HG02678 (cell line): ENCODE measurements at regions not wholly inside any gene's neighbourhood (a gene's known extent, or its start where the extent isn't known, plus 50 kb on each side); places are given as distances from the start of the nearest gene placed in this dataset.
A peak's percentile ranks its signal among the peaks of the same experiment; 100 is the strongest.

Experiments used
- ATAC-seq: cut with Tn5 transposase; IDR thresholded peaks from one replicate; pipeline ENCODE4 v1.9.1; 2021; ENCODE audit warnings: mild to moderate bottlenecking, moderate library complexity; ENCODE audit not compliant: unreplicated experiment

DNA sequence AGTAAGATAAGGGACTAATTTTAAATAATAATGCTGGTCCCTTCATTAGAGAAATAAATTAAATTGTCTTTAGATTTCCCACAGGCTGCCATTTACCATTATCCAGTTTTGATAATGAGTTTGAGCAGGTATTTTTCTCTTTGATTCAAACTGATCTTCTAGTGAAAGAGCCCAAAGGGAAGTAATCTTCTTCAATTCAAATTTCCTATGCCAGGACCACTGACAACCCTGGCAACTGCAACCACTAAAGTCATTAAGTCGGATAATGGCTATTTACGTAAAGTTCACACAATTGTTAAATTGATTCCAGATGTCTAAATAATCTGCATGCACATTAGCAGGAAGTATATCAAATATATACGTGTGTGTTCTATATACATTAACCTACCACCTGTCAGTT lies 399.3 kb downstream of the PTPRC start:
- no peak for ATAC-seq

DNA sequence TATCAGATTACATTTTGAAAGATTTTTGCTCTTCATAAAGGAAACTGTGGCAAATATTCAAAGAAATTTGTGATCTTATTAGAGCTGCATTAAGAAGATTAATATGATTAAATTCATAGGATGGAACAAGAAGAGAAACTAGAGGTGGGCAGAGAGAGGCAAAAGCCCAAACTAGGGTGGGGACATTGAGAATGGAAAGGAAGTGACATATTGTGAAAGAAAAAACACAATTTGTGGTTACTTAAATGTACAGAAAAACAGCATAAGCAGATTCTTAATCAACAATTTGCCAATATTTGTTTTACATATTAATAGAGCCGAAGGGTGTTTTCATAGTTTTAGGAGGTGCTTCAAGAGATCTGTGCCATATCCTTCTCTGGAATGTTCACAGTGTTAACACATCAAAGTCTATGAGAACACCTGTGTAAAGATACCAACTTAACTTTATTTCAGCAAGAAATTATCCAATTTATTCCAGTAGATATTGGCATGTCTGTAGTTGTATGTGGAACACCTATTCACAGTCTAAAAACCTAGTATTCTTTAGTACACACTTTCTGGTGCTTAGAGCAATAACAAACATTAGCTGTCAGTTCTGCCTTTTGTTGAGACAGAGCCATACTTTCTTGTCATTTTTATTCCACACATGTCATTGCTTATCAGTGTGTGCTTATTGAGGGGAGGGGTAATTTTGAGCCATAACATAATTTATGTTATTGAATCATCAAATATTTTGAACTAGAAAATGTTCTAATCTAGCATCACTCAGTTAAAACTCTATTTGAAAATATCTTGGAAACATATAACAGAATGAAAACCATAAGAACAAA lies 401.5 kb downstream of the PTPRC start:
- ATAC-seq: no peak

DNA sequence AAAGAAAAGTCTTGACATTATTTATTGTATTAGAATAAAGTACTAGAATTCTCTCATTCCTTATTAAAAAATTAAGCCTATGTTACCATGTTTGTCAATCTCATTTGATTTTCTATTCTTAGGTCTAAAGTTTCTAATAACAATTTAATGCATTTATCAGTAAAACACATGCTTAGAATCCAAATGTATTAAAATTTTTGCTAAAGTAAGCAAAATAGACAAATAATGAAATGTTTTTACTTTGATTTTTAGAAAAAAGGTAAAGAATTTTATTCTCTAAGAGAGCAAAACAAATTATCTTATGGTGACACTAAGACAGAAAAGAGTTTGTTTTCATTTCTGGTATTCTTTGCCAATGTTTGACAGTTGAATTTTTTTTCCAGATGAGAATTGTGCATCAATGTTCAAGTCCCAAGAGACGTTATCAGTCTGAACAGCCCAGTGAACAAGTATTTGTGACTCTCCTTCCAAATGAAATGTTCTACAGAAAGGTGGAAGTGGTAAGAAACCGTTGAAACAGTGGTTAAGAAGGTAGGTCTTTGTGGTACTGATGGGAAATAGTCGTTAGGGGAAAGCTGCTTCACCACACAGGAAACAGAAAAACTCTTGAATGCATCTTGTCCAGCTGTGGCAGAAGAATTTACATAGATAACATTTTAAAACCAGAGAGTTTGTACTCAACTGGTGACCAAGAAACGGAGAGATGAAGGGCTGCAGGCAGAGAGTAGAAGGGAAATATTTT lies 402.5 kb downstream of the PTPRC start:
- ATAC-seq: peak; percentile 99

DNA sequence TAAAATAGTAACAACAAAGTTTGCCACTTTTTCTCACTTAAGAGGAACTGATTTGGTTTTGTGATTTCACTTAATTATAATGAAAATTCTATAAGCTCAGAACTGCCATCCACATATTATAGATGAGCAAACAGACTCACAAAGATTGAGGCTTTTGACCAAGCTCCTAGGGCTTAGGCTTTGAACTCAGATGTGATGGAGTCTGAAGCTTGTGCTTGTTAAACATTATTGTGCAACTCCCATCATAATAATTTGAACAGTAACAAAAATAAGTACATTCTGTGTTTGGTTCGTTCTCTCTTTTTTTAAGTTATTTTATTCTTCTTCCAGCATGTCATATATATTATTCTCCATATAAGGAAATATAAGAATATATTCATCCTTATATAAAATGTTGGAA lies 403.4 kb downstream of the PTPRC start:
- ATAC-seq: no peak

DNA sequence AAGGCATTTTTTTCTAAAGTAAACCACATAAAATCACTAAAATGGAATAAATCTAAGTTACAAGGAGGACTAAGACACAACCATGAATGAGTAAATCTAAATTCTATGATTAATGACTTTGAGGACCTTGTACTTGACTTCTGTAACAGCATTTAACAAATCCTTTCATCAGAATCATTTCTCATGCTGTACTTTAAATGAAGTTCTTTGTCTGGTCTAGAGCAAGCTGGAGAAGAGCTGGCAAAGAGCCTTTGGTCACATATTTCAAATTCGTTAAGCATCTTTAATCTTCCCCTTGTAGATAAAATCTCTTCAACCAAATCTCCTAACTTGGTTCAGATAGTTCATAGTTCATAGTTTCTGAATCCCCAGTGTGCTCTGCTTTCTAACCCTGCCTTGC lies 405.4 kb downstream of the PTPRC start:
- no peak for ATAC-seq

DNA sequence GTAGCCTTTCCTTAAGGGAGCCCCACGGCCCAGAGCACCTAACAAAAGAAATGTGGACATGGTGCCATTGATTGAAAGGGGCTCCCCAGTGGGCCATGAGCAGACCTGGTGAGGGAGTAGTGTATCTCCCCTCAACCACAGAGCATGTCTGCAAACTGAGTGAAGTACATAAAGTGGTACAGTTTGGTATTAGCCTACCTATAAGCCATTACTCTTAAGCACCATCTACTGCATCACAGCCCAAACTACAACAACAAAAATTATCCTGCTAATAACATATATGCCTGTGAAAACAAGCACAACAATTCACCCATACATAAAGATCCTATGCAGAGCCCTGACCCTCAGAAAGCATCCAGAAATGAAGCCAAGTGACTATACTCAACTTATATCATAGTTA lies 407.8 kb downstream of the PTPRC start:
- no peak for ATAC-seq

DNA sequence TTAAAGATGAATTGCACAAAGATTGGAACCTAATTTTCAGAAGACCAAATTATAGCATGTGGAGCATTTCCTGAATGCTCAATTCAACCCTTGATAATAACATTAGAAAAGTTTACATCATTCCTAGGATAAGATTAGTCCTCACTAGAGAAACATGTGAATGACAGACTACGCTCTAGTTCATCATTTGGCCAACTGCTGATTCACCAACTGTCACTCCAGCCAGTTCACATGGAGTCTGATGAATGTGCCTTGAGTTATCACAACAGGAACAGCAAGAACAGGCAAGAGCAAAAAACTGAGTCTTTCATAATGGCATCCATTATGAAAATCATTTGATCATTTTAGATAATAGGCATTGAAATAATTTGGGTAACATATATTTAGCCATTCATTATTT lies 415.9 kb downstream of the PTPRC start:
- ATAC-seq: no peak

DNA sequence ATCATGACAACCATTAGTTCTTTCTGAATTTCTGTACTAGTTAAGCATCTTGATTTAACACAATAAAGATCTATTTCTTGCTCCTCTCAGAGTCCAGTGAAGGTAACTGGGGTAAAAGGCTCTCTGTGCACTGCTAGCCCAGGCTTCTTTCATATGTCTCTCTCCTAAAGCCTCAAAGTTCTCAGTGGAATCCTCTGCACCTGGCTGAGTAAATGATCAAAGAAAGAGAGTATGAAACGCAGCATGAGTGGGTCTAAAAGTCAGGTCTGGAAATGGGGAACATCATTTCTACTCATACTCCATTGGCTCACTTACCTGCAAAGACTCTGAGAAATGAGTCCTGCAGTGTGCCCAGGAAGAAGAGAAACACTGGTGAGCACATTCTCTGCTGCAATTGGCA lies 418.5 kb downstream of the PTPRC start:
- no peak for ATAC-seq

DNA sequence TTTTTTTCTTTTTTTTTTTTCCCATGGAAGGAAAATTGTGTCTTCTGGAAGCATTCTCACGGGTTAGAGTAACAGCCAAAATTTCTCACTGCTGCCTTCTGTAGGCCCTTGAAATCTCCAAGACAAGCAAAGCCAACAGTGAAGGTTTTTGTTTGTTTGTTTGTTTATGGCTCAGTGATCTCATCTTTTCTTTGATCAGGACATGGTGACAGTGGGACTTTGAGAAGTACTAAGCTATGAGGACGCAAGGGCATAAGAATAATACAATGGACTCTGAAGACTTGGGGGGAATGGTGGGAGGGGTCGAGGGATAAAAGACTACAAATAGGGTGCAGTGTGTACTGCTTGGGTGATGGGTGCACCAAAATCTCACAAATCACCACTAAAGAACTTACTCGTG lies 419.4 kb downstream of the PTPRC start:
- no peak for ATAC-seq

DNA sequence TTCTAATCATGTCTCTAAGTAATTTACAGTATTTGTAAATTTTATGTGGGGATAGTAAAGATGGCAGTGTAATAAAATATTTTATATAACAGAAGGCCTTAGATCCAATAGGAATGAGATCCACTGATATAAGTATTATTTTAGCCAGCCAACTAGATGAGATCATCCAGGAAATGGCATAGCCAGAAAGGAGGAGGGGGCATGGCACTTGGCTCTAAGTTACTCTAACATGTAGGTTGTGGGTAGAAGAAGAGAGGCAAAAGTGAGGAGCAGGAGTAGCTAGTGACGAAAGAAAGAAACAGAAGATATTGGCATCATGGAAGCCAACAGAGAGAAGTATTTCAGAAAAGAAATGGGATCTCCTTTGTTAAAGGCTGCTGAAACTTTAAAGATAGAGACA lies 426.1 kb downstream of the PTPRC start:
- ATAC-seq: no peak

DNA sequence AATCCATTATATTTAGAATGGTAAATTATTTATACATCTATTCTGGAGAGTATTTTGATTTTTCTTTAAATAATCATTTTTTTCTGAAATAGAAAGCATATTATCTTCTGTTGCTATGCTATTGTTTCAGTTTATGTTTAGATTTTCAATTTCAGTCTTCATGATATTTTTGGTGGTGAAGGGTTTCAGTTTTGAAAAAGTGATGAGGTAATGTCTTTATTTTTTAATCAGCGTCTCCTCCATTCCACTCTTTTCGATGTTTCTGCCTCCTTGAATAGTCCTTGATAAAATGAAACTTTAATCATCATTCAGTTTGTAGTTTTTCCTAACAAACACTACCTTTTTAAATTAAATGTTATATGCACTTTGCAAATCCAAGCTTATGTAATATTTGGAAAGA lies 428.6 kb downstream of the PTPRC start:
- ATAC-seq: peak; percentile 97

DNA sequence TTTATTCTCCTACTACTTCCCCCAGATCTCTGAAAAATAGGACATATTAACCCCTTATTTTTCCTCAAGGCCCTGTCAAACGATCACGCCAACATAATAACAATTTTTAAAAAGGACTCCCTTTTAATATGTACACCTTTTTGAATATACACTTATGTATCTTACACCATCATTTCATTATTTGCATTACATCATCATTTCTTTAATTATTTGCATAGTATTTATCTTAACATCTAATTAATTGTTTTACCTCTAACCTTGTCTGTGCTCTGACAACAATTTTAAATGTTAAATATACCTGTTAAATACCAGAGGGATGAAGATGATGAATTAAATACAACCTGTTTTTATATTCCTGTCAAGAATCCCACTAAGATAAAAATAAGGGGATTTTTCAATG lies 432.2 kb downstream of the PTPRC start:
- no peak for ATAC-seq

DNA sequence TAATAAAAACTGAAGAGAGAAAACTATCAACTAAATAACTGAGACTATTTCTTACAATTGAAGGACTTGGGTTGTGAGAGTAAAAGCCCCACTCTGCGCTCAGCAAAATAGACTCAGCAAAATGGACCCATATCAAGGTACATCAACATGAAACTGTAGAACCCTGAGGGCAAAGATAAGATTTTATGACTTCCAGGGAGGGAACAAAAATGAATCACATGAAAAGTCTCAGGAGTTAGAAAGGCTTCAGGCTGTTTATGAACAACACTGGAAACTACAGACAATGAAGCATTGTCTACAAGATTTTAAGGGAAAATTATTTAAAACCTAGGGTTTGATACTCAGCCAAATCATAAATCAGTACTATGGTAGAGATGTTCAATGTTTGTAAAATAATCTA lies 434.3 kb downstream of the PTPRC start:
- no peak for ATAC-seq

DNA sequence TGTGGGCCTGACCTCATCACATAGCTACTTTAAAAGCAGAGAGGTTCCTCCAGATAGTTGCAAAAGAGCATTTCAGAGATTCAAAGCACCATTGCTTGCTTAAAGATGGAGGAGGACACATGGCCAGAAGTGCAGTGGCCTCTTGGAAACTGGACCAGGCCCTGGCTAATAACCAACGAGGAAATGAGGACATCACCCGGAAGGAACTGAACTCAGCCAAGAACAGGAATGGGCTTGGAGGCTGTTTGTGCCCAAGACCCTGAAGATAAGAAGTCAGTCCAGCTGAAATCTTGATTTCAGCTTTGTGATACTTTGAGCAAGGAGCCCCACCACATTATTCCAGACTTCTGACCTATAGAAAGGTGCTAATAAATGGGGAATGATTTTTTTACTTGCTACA lies 437.0 kb downstream of the PTPRC start:
- no peak for ATAC-seq

DNA sequence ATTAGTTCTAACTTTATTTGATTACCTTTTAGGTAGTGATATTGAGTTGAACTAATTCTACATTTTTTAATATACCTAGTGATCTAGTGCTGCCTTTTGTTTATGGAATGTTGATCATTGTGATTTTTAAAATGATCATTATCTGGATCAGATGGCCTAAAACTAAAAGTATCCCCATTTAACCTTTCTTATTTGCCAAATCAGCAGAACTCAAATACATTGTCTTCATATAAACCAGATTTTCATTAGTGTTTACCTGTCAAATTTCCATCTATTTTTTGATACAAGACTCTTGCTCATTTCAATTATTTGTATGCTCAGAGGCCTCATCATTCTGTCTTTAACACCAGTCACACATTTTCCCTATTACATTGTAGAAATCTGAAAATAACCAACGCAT lies 441.2 kb downstream of the PTPRC start:
- ATAC-seq: no peak

DNA sequence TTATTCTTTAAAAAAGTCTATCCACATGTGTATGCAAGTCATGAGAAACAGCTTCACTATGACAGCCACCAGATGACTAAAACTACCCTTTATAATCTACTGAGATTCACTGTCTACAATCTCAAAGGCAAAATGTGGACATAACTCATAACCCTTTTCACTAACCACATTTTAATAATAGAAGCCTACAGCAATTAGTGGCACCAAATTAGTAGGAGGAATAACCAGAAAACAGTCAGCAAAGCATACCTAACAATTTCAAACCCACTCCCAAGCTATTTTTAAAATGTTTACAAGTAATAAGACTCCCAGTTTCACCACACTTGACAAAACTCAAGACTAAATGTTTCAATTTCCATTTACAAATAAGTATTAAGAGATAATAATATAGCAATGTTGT lies 442.9 kb downstream of the PTPRC start:
- ATAC-seq: peak; percentile 87

DNA sequence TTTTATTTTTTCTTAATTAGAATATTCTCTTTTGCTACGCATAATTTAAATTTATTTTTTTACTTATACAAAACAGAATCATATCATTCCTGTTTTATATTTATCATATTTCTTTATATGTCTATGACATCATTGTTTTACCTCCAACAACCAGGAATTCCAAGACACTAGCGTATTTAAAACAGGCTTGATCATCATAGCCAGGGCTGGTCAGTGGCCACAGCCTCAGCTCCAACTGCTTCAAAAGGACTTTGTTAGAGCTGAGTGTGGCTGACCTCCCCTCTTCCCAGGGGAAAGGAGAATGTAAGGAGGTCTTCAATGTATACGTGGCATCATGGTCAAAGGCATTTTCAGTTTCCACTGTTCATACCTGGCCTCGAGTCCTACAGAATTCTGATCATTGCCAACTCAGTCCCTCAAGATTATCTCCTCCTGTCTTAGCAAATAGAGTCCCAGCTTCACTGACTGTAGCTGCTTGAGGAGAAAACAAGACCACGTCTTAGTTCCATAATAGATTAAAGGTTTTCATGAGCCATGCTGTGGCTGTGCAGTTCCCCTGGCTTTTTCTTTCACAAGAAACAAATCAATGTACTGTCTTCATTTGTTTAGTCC lies 444.0 kb downstream of the PTPRC start:
- ATAC-seq: no peak

DNA sequence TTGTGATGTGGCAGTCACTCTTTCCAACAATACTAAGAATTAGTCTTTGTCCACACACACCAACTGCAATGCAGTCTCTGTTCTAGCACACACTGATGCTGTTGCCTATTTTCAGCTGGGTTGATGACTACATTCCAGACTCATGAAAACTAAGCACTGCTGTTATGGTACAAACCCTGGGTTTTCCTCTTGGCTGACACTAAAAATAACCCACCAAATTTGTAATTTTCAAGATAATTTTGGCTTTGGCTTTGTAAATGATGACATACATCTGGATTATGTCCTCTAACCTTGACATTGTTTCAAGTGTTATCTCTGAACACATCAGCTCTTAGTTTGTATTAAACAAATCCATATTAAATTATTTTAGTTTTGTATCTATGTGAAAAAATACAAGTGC lies 444.8 kb downstream of the PTPRC start:
- ATAC-seq: no peak

DNA sequence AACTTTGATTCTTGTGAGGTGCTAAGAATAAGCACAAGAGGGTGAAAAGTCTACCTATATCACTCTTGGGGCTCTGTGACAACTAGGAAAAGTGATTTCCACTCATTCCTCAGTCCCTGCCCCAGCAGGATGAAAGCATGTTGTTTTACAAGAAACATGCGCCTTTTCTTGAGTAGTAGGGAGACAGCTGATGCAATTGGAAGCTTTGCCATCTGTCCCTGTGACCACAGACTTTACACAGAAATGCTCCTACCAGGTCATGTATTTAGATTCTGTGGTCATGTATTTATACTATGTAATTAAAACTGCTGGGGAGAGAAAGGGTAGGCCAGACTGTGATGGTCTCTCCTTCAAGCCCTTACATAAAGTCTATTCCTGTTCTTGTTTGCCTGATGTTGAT lies 445.5 kb downstream of the PTPRC start:
- no peak for ATAC-seq

DNA sequence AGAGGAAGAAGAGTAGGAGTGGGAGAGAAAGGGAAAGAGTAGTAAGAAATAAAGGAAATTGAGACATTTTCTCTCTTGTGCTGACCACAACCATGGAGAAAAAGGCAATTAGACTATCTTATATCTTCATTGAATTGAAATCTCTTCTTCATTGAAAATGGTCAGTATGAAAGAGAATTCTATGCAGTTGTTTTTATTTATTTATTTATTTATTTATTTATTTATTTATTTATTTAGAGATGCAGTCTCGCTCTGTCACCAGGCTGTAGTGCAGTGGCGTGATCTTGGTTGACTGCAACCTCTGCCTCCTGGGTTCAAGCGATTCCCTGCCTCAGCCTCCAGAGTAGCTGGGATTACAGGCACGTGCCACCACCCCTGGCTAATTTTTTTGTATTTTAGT lies 447.1 kb downstream of the PTPRC start:
- ATAC-seq: no peak

DNA sequence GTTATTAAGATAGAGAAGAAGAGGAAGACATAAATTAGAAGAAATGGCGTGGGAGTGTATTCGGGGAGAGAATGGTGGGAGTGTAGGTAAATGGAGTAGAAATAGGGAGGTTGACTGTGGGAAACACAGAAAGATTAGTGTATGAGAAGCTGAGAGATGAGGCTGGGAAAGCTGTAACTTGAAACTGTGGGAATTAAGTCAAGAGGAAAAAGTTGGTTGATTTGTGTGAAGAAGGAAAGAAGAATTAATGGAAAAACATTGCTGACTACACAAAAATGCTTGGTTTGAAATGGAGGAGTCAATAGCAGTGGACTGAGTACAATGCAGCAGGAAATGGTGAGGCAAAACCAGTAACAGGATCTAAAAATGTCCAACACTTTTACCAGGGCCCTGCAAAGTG lies 448.3 kb downstream of the PTPRC start:
- no peak for ATAC-seq
